Progenitor cell of endocrine pancreas (in vitro differentiated cells): ENCODE measurements at regions not wholly inside any gene's neighbourhood (a gene's known extent, or its start where the extent isn't known, plus 50 kb on each side); places are given as distances from the start of the nearest gene placed in this dataset.

Experiments
- DNase-seq: peaks from one replicate; pipeline ENCODE4 v3.0.0; 2021; ENCODE audit warnings: low spot score; ENCODE audit not compliant: unreplicated experiment
- H3K27ac Mint-ChIP-seq: 2 replicates; pipeline ENCODE4 v1.8.0; 2021; ENCODE audit warnings: mild to moderate bottlenecking, moderate library complexity, mixed read lengths
- H3K27me3 Mint-ChIP-seq: 2 replicates; pipeline ENCODE4 v1.8.0; 2021; ENCODE audit warnings: mixed read lengths
- H3K36me3 Mint-ChIP-seq: 2 replicates; pipeline ENCODE4 v1.8.0; 2022; ENCODE audit warnings: mixed read lengths; ENCODE audit not compliant: insufficient read depth
- H3K4me1 Mint-ChIP-seq: 2 replicates; pipeline ENCODE4 v1.8.0; 2021; ENCODE audit warnings: low read depth, mixed read lengths
- H3K4me3 Mint-ChIP-seq: 2 replicates; pipeline ENCODE4 v1.8.0; 2021; ENCODE audit warnings: low read depth, mild to moderate bottlenecking, moderate library complexity, mixed read lengths
- H3K9me3 Mint-ChIP-seq: 2 replicates; pipeline ENCODE4 v1.8.0; 2021; ENCODE audit warnings: low read depth, mixed read lengths
- TF ChIP-seq, protein P1 (sequence below): fragments of 200-600 bp; sonication (generic); IDR thresholded peaks from one replicate; pipeline ENCODE4 v1.5.0; 2021; ENCODE audit warnings: antibody characterized with exemption, mild to moderate bottlenecking; ENCODE audit not compliant: unreplicated experiment

DNA sequence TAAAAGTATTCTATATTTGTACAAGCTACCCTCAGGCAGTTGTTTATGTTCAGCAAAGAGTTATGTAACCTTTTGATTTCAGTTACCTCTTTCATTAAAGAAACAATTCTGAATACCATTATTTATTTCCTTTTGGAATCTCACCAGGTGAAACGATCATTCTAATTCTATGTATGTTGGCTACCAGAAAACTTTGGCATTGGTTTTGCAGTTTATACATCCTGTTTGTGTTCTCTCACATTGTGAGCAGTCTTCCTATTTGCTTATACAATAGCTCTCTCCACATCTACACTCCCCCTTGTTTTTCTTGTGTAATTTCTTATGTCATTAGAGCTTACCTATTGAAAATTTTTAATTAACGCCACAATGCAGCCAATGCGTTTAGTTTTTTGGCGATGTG lies 276.0 kb upstream of the MPDZ start:
- DNase-seq: no peak
- H3K9me3 Mint-ChIP-seq: peaks cover 5% of the 10 kb centered on the region
- H3K4me1 Mint-ChIP-seq: peaks cover 14% of the 10 kb centered on the region
- TF ChIP-seq, protein P1, sequence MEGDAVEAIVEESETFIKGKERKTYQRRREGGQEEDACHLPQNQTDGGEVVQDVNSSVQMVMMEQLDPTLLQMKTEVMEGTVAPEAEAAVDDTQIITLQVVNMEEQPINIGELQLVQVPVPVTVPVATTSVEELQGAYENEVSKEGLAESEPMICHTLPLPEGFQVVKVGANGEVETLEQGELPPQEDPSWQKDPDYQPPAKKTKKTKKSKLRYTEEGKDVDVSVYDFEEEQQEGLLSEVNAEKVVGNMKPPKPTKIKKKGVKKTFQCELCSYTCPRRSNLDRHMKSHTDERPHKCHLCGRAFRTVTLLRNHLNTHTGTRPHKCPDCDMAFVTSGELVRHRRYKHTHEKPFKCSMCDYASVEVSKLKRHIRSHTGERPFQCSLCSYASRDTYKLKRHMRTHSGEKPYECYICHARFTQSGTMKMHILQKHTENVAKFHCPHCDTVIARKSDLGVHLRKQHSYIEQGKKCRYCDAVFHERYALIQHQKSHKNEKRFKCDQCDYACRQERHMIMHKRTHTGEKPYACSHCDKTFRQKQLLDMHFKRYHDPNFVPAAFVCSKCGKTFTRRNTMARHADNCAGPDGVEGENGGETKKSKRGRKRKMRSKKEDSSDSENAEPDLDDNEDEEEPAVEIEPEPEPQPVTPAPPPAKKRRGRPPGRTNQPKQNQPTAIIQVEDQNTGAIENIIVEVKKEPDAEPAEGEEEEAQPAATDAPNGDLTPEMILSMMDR: no peak
- H3K27me3 Mint-ChIP-seq: no peaks in the 10 kb centered on the region
- no peaks in the 10 kb centered on the region for H3K36me3 Mint-ChIP-seq
- no peak overlapping the region for H3K4me3 Mint-ChIP-seq
- H3K27ac Mint-ChIP-seq: no peak overlapping the region

DNA sequence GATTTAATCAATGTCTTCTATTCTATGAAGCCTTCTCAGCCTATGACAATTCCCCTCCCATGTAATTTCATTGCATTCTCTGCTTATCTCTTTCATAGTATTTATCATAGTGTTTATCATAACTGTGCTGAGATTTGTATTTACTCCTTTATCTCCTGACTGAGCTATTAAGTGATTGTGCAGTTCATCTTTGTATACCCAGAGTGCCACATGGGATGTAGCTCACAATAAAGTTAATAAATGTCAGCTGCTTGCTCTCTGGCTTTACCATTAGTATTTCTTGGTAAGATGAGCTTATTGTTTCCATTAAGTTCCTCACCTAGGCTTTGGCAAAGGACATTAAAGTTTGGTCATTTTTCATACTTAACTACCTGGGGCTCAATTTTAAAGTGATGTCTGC lies 275.1 kb upstream of the MPDZ start:
- Mint-ChIP-seq H3K4me3 (no peak overlapping the region), H3K27me3 (no peaks in the 10 kb centered on the region), H3K9me3 (peaks cover 6% of the 10 kb centered on the region), H3K27ac (no peak overlapping the region), H3K36me3 (no peaks in the 10 kb centered on the region), H3K4me1 (peaks cover 9% of the 10 kb centered on the region)
- TF ChIP-seq, protein P1: no peak
- DNase-seq: no peak

DNA sequence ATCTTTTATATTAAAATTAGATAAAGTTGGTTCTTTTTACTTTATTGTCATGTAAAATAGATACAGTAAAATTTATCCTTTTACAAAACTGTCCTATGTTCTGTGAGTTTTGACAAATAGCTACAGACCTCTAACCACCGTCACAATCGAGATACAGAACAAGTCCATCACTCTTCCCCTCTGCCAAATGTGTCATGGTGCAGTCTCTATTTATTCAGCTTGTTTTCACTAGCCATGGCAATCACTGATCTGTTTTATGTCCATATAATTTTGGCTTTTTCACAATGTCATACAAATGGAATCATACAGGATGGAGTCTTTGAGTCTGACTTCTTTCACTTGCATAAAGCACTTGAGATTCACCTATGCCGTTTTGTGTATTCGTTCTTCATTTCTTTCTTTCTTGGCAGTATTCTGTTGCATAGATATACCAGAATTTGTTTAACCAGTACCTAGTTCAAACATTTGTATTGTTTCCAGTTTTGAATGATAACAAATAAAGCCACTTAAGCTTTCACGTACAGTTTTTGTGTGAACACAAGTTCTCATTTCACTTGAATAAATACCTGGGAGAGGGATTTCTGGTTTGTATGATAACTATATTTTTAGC lies 273.2 kb upstream of the MPDZ start:
- Mint-ChIP-seq H3K4me1 (peaks cover 9% of the 10 kb centered on the region), H3K27ac (no peak overlapping the region), H3K9me3 (peaks cover 8% of the 10 kb centered on the region), H3K36me3 (no peaks in the 10 kb centered on the region), H3K4me3 (no peak overlapping the region), H3K27me3 (no peaks in the 10 kb centered on the region)
- DNase-seq: no peak
- TF ChIP-seq, protein P1: no peak

DNA sequence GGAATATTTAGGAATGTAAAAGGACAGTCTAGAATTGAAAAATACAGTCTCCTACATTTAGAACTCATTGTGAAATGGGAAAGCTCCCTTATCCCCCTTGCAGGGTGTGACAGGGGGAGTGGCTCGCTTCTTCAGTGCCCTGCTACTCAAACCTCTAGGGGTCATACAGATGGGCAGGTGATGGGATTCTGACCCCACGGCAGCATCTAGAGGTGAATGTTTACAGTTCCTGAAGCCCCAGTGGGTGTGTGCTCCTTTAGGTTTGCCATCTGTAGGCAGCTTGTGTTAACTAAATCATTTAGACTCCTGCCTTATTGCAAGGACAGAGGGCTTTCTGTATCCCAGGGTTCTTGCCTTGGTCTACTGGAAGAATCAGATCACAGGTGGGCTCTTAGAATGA lies 271.0 kb upstream of the MPDZ start:
- Mint-ChIP-seq H3K9me3 (peaks cover 8% of the 10 kb centered on the region), H3K4me1 (peaks cover 7% of the 10 kb centered on the region), H3K4me3 (no peak overlapping the region), H3K36me3 (no peaks in the 10 kb centered on the region), H3K27ac (no peak overlapping the region), H3K27me3 (no peaks in the 10 kb centered on the region)
- TF ChIP-seq, protein P1: no peak
- no peak for DNase-seq

GRCh38 chr9:13548535-13548934 lies 269.0 kb upstream of the MPDZ start:
- TF ChIP-seq, protein P1: no peak
- no peak for DNase-seq
- H3K9me3 Mint-ChIP-seq: peaks cover 8% of the 10 kb centered on the region

More at GRCh38 chr9:13548535-13548934, 269.0 kb upstream of the MPDZ start:
- Mint-ChIP-seq H3K27me3 (no peaks in the 10 kb centered on the region), H3K27ac (no peak overlapping the region), H3K4me3 (no peak overlapping the region), H3K4me1 (peaks cover 13% of the 10 kb centered on the region), H3K36me3 (no peaks in the 10 kb centered on the region)
